Liver (tissue), 8 donors: ENCODE measurements at regions not wholly inside any gene's neighbourhood (a gene's known extent, or its start where the extent isn't known, plus 50 kb on each side); places are given as distances from the start of the nearest gene placed in this dataset.

ENCODE experiments used
- DNase-seq: peaks from one replicate; pipeline ENCODE4 v3.0.0-alpha.2; 2017; ENCODE audit warnings: low spot score
- H3K27ac ChIP-seq, 2 donors: one replicate each; pipeline ENCODE4 v1.7.0; 2013; ENCODE audit warnings: inconsistent platforms in 2 of 2, low read length in 2 of 2, control low read depth in 1 of 2, low read depth in 1 of 2, mild to moderate bottlenecking in 1 of 2
- H3K27me3 ChIP-seq, 4 donors: one replicate each; pipeline versions ENCODE4 v1.6.1 to v1.7.0; 2013; ENCODE audit warnings: low read length in 3 of 4, inconsistent platforms in 1 of 4, mild to moderate bottlenecking in 1 of 4, moderate library complexity in 1 of 4; ENCODE audit not compliant: control insufficient read depth in 4 of 4, insufficient read depth in 4 of 4
- H3K36me3 ChIP-seq, 4 donors: one replicate each; pipeline versions ENCODE4 v1.6.1 to v1.7.0; 2013; ENCODE audit warnings: low read length in 3 of 4, mild to moderate bottlenecking in 3 of 4, low read depth in 1 of 4, moderate library complexity in 1 of 4; ENCODE audit not compliant: control insufficient read depth in 4 of 4, insufficient read depth in 3 of 4
- H3K4me1 ChIP-seq, 4 donors: one replicate each; pipeline versions ENCODE4 v1.6.1 to v1.7.0; 2013; ENCODE audit warnings: low read length in 3 of 4, mild to moderate bottlenecking in 3 of 4, moderate library complexity in 1 of 4; ENCODE audit not compliant: control insufficient read depth in 4 of 4, insufficient read depth in 4 of 4
- H3K4me3 ChIP-seq, 3 donors: one replicate each; pipeline versions ENCODE4 v1.6.1 to v1.7.0; 2013; ENCODE audit warnings: low read length in 3 of 3, control low read depth in 1 of 3, low read depth in 1 of 3, mild to moderate bottlenecking in 1 of 3
- H3K9ac ChIP-seq, 2 donors: one replicate each; pipeline ENCODE4 v1.7.0; 2013; ENCODE audit warnings: low read length in 2 of 2, mild to moderate bottlenecking in 2 of 2, moderate library complexity in 2 of 2, control low read depth in 1 of 2, low read depth in 1 of 2
- H3K9me3 ChIP-seq, 4 donors: one replicate each; pipeline versions ENCODE4 v1.6.1 to v1.7.0; 2013; ENCODE audit warnings: low read length in 3 of 4; ENCODE audit not compliant: control insufficient read depth in 4 of 4
- CTCF ChIP-seq: fragments of 150-350 bp; IDR thresholded peaks from 2 replicates; pipeline ENCODE4 v1.5.1; 2017; ENCODE audit warnings: improper control_type of control experiment, low read depth, low read length; ENCODE audit not compliant: missing input control
- JUND ChIP-seq, 2 donors: IDR thresholded peaks; 2 replicates each; pipeline ENCODE4 v1.6.1; 2016; ENCODE audit warnings: antibody characterized with exemption in 2 of 2
- REST ChIP-seq: IDR thresholded peaks from 2 replicates; pipeline ENCODE4 v1.6.1; 2016; ENCODE audit warnings: antibody characterized with exemption, mild to moderate bottlenecking
- WGBS: extraction: QIAGEN DNeasy Blood & Tissue Kit; methylation state at CpG from one replicate; pipeline ENCODE4 v1.1.7; 2013; 5-methylcytosine and 5-hydroxymethylcytosine counted together
- donor health status: healthy.
- donor health status: healthy.
- donor health status: healthy.
- donor health status: healthy.
- donor health status: healthy.

GRCh38 chr18:75115514-75115913 is 93.4 kb downstream of the PTGR3 start:
- TF ChIP-seq REST: no peak
- TF ChIP-seq JUND (IDR thresholded peaks at IDR 0.05): no peak
- TF ChIP-seq CTCF: no peak
- H3K4me3 ChIP-seq: no peak overlapping the region
- no peaks in the 10 kb centered on the region for H3K27me3 ChIP-seq
- H3K36me3 ChIP-seq: no peaks in the 10 kb centered on the region
- H3K9me3 ChIP-seq: peaks cover 0 to 2% (median 0%) of the 10 kb centered on the region in 4 donors
- 64% methylated on average over 6 of the region's 6 CpGs for WGBS
- H3K4me1 ChIP-seq: no peaks in the 10 kb centered on the region
- no peak overlapping the region for H3K9ac ChIP-seq
- DNase-seq: no peak
- no peak overlapping the region for H3K27ac ChIP-seq
